ENCODE measurements at regions not wholly inside any gene's neighbourhood (a gene's known extent, or its start where the extent isn't known, plus 50 kb on each side); places are given as distances from the start of the nearest gene placed in this dataset.
"Not testable (repeated sequence)": the region's sequence is repeated elsewhere in the genome, so short reads cannot be mapped to it uniquely, and the experiment has no call there.

DNA sequence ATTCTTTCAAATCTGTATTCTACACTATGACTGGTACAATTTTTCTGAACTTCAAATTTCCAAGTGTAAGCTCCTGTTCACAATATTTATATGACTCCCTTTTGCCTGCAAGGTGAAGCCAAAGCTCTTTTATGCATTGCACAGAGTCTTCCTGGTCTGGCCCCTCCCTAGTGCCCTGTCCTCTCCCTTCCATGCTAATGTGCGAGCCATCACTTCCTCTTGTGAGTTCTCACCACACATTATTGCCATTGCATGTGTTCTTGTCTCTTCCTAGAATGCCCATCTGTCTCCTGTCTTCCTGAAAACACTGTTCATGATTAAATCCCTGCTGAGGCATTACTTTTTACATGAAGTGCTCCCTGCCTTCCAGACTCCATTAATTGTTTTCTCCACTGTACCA lies 169.9 kb downstream of the MC4R start:
- DNase-seq (ENCODE audit: low spot score) = no peak

DNA sequence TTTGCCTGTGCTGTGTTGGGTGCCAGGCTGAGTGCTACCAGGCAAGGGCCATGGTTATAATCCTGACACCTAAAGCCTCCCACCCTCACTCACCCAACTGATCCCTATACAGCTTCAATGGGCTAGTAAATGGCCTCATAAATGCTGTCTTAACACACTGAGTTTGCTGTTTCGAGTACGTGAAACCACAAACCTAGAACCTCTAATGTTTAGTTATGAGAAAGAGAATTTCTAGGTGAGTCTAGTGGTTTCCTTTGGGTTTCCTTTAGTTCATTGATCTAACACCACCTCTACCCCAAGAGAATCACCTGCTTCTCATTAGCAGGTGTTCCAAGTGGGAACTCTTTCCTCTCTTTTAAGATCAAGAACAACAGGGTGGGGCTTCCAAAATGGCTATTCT lies 172.0 kb downstream of the MC4R start:
- DNase-seq (ENCODE audit: low spot score) = no peak

DNA sequence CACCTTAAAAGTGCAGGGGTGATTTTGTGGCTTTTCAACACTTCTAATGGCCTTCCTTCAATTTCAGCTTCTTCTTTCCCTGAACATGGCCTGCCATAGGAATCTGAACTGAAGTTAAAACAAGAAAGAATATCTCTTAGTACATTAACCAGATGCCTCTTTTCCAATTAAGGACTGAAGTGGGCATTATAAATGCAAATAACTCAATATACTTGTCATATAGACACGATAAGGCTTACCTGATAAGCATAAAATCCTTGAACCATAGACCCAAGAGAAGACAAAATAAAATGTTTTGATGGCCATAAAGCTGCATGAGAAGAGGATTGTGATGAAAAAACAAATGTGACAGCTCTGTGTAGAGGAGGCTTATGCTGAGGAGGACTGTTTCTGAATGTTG lies 173.1 kb downstream of the MC4R start:
- no peak for DNase-seq (ENCODE audit: low spot score)

DNA sequence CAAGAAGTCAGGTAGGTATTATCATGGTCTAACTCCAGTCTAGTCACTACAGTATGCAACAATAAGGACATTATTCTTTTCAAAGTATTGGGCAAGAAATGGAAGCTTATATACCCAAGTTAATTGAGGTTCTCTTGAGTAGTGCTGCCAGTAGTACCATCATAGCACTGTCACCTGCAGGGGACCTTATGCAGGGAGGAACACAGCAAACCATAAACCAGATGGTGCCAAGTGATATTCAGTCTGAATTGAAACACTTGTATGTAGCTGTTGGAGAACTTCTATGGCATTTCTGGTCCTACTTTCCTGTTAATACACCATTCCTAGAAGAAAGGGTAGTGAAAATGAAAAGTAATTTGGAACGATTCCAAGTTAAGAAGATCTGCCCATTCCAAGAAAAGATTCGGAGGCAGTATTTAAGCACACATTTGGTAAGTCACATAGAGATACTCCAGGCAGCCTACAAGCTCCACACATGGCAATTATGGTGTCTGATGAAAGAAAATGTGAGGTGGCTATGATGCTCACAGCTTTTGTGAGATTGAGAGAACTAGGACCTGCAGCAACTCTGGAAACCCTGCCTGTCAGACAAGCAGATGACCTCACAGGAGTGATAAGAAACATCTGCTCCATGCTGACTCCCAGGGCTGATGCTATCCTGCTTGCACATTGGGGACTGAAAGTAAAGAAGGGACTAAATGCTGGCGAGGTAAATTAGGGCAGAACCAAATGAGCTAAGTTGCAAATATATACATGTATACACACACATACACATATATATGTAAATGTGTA lies 174.7 kb downstream of the MC4R start:
- DNase-seq (ENCODE audit: low spot score) = no peak

DNA sequence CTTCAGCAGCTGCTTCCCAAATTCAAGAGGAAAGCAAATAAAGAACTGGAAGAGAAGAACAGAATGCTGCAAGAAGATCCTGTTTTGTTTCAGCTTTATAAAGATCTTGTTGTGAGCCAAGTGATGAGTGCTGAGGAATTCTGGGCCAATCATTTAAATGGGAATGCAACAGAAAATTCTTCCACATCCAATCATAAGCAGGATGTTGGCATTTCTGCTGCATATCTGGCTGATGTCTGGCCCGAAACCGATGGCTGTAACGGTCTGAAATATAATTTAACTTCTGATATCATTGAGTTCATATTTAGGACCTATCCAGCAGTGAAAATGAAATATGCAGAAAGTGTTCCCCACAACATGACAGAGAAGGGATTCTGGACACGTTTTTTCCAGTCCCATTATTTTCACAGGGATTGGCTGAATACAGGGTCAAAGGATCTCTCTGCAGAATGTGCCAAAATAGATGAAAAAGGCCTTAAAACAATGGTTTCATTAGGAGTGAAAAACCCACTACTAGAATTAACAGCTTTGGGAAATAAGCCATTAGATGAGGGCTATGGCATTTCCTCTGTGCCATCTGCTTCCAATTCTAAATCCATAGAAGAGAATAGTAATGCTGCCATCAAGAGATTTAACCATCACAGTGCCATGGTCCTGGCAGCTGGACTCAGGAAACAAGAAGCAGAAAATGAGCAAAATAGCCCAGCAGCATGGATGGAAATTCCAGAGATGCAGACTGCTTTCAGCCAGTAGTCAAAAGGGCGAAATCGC lies 175.6 kb downstream of the MC4R start:
- DNase-seq (ENCODE audit: low spot score) = no peak

DNA sequence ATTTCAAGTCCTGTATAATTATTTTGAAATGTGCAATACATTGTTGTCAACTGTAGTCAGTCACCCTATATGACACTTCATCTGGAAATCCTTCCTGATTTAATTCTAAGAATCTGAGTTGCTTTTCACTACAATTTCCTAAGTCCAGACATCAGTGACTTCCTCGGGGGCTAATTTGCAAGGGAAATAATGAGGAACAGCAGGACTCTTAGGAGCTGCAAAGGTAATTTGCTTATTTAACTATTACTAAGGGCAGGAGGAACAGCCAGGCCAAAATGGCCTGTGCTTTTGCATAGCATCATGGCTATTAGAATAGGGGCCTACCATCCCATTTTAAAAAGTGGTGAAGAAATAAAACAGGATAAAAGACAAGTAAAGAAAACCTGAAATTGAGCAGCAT lies 178.8 kb downstream of the MC4R start:
- no peak for DNase-seq (ENCODE audit: low spot score)

DNA sequence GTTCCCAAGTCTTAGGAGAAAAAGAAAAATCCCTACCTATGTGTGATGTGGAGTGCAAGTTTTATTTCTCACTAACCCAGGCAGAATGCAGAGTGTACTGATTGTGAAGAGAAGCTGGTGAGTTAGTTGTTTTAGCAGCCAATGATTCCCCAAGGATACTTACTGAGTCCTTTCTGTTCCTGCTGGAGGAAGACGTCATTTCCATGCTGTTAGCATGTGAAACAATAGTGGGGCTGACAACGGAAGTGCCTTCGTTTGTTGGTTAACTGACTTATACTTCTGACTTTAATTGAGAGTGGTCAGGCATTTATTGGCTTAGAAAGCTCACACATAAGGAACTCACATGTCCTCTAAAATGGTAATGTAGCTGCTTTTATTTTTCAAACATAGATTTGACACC lies 180.6 kb downstream of the MC4R start:
- no peak for DNase-seq (ENCODE audit: low spot score)

DNA sequence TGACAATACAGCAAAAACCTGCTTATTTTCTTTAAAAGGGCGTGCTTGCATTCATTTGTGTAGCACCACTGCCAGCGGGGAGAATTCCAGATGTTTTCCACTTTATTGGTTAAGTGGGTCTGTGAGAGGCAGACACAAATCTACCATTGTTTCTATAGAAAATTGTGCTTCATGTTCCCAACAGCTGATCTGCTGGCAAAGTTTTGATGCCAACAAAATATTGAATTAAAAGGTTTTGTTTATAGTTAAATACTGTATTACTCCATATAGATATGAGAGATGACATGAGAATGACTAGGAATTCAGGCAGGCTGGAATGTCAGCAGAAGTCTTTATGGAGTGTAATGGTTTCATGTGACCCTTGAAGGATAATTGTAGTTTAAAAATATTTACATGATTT lies 182.7 kb downstream of the MC4R start:
- no peak for DNase-seq (ENCODE audit: low spot score)

DNA sequence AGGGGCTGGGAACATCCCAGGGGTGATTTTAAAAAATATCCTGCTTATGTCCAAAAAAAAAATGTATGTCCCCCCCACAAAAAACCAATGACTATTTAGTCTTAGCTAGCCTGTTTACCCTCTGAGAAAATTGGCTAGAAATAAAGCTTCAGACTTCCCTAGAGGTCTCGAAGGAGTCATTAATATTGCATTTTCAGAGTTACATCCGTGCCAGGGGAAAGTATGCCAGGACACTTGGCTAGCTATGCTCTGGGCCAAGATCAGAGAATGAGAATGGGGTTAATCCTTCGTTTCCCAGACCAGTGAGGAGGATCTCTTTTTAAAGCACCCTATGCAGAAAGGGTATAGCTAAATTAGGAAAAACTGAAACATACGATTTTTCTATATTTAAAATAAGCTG lies 183.6 kb downstream of the MC4R start:
- DNase-seq (ENCODE audit: low spot score) = no peak

DNA sequence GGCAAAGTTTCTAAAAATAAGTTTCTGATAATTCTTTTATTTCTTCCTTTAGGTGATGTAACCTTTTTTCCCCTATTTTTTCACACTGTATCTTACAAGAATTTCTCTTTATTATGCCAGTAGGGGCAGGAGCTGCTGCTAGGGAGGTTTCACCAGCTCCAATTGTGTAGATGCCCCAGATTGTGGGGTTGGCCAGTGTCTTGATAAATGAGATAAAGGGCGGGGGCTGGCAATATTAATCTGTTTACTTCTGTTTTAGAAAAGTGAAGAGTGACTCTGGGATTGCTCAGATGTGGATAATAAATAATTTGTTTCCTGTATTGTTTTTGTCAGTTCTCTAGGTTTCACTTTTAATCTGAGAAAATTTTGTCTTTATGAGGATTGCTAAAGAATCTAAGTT lies 190.4 kb downstream of the MC4R start:
- DNase-seq (ENCODE audit: low spot score) = no peak

DNA sequence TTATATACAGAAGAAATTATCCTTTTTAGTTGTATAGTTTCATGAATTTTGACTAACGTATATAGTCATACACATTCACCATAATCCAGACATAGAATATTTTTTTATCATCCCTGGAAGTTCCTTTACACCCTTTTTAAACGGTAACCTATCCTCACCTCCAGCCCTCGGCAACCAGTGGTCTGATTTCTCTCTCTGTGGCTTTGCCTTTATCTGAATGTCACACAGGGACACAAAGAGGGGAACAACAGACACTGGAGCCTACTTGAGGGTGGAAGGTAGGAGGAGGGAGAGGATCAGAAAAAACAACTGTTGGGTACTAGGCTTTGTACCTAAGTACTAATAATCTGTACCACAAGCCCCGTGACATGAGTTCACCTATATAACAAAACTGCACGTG lies 191.9 kb downstream of the MC4R start:
- no peak for DNase-seq (ENCODE audit: low spot score)

DNA sequence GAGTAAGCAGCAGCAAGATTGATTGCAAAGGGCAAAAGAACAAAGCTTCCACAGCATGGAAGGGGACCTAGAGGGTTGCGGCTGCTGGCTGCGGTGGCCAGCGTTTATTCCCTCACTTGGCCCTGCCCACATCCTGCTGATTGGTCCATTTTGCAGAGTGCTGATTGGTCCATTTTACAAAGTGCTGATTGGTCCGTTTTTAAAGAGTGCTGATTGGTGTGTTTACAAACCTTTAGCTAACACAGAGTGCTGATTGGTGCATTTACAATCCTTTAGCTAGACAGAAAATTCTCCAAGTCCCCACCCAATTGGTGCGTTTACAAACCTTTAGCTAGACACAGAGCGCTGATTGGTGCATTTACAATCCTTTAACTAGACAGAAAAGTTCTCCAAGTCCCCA lies 194.4 kb downstream of the MC4R start:
- DNase-seq (ENCODE audit: low spot score) = not testable (repeated sequence)

DNA sequence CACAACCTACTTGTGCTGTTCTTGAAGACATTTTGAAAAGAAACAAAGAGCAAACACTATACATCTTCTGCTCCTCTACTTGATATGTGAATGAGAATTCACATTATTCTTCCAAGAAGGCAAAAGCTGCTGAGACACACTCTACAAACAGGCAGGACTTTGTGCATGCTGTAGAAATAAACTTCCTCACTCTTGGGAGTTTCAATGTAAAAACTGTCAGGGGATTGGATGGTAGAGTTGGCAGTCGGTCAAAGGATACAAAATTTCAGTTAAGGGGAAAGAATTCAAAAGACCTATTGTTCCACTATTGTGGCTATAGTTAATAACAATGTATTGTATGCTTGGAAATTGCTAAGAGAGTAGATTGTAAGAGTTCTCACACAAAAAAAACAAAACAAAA lies 196.3 kb downstream of the MC4R start:
- no peak for DNase-seq (ENCODE audit: low spot score)

DNA sequence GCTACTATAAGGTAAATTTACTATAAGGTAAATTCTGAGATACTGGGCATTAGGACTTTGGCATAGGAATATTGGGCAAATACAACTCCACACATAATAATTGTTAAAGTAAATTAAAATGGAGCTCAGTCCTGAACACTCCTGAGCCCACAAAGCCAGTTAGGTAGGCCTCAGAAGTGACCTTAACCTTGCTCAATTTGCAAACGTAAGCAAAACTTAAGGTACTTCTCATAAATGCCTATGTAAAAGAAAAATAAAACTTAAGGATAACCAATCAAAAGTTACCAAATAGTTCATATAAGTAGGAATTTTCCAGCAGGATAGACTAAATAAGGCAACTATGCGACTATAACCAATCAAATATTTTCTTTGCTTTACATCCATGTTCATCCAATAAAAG lies 197.7 kb downstream of the MC4R start:
- no peak for DNase-seq (ENCODE audit: low spot score)

DNA sequence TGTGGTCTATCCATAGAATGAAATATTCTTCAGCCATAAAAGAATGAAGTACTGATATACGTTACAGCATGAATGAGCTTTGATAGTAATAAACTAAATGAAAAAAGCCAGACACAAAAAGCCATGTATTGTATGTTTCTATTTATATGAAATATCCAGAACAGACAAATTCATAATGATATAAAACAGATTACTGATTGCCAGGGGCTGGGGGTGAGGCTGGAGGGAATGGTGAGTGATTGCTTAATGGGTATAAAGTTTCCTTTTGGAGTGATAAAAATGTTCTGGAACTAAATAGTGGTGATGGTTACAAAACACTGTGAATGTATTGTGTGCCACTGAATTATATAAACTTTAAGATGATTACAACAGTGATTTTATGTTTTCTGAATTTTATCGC lies 200.5 kb downstream of the MC4R start:
- no peak for DNase-seq (ENCODE audit: low spot score)

DNA sequence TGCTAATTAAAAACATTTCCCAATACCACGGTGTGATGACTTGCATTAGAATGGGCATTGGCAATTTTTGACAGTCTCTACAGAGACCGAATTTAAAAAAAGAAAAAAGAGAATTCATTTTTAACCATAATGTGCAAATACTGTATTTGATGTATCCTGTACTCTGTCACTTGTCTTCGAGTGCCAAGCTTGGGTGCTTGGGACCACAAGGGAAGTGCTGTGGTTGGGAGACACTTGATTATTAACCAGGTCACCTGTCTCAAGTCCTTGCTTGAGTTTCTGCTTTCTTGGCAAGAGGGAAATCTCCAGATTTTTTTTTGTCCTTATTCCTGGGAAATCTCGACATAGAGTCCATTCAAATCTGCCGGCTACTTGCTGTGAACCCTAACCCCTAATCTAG lies 209.0 kb downstream of the MC4R start:
- no peak for DNase-seq (ENCODE audit: low spot score)

DNA sequence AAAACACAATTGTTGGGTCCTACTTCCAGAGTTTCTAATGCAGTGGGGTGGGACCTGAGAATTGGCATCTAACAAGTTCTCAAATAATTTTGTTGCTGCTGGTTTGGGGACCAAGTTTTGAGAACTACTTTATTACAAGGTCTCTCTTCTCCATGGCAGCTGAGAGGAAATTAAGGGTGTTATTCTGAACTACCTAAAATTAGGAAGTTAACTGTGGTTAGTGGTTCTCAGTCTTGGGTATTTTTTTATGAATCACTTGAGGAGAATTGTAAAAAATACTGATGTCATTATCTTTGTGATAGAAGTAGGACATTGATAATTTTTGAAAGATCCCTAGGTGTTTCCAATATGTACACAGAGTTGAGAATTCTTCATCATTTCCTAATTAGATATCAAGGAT lies 210.2 kb downstream of the MC4R start:
- DNase-seq (ENCODE audit: low spot score) = no peak

DNA sequence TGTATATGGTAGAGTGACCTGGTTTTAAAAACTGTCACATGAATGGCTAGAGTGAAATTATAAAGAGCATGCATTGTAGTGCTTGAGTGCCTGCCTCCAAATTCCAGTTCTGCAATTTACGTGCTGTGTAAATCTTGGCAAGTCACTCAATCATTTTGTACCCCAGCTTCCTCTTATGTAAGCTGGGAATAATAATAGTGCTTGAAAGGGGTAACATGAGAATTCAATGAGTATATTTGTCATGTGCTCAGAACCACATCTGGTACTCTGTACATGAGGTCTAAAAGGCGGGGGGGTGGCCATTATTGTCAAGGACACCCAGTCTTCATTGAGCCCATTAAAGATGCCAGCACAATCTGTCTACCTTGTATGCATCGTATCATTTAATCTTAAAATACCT lies 214.8 kb downstream of the MC4R start:
- no peak for DNase-seq (ENCODE audit: low spot score)

DNA sequence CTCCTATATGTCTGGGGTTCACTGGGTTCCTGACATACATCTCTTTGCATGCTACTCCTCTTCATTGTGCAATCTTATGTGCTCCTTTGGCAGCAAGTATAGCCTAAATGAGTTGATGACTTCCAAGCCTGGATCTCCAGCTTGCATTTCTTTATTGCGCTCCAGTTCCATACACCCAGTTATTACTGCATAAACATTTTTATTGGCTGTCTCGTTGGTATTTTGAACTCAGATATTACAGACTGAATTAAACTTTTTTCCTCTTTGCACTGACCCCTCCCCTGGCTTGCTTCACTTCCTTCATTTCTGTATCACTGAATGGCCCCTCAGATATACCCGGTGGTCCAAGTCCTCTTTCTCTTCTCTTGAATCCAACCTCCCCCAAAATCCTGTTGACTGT lies 219.2 kb downstream of the MC4R start:
- no peak for DNase-seq (ENCODE audit: low spot score)

DNA sequence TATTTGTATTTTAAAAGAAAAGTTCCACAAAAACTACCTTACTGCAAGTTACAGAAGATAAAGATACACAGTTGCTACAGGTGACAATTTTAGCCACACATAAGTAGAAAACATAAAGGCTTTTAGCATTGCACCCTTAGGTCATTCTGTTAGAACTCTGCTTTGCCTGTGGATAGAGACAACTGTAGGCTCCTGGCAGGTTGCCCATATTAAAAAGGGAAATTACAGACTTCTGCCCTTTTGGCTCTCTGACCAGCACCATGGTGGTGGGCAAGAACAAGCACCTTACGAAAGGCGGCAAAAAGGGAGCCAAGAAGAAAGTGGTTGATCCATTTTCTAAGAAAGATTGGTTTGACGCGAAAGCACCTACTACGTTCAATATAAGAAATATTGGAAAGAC lies 223.3 kb downstream of the MC4R start:
- DNase-seq (ENCODE audit: low spot score) = no peak

DNA sequence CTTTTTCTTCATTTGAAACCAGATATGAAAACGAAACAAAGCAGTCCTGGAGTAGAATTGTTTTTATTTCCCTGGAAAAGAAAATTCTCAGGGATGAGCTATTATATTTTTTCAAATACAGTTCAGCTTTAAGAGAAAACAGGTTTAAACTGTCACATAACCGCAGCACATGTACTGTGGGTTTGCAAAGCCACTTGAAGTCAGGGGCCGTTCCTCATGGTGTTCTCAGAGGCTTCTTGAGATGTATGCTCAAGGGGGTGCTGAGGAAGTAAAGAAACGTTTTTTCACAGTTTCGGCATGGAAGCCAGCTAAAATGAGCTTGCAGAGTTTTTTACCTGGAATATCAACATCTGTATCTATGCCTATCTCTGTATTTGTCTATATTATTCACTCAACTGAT lies 225.3 kb downstream of the MC4R start:
- no peak for DNase-seq (ENCODE audit: low spot score)

DNA sequence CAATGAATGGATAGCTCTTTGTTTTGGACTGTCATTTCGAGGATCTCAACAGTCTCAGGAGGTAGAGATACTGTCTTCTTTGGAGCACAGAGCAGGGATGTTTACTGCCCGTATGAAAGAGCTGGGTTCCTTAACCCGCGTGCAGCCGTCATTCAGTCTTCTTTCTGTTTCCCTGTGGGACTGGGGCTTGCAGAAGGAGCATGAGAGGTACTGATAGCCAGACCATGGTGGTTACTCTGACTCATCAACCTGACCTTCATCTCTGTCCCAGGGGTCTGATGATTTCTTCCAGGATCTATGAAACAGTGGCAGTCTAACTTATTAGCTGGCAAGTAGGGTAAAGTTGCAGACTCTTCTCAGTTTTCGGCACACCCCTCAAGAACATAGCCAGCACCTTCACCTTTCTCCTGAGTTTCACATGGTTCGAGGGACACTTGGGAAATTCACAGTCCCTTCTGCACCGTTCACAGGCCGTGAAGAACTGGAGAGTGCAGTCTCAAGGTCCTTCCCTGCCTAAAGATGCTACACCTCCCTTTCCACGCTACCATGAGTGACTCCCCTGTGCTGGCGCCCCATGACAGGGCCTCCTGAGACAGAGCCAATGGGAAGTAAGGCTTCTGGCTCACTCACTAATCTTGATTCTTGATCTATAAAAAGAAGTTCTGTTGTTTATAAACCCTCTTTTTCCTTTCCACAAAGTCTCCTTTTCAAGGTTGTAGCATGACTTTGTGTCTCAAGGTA lies 226.2 kb downstream of the MC4R start:
- DNase-seq (ENCODE audit: low spot score) = no peak

DNA sequence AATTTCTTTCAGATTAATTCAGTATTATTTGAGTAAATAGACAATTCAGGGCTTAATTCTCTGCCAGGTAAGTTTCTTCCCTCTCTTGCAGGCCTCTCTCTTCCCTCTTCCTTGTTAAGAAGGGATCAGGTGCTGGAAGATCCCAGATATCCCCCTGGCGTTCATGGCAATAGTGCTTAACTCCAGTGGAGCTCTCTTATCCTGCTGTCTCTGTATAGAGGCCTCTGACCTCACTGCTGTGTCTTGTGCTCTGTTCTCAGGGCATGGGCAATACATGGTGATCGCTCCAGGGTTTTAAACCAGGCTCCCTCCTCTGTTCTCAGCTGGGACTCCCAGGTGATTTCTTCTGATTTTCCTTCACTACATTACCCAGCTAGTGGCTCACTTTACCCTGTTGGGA lies 226.8 kb downstream of the MC4R start:
- DNase-seq (ENCODE audit: low spot score) = no peak

All from hematopoietic multipotent progenitor cell treated with erythropoietin and hydrocortisone succinate and interleukin-3 and kit ligand, for 17 days (in vitro differentiated cells).